ENCODE measurements at regions not wholly inside any gene's neighbourhood (a gene's known extent, or its start where the extent isn't known, plus 50 kb on each side); places are given as distances from the start of the nearest gene placed in this dataset.
A peak's percentile ranks its signal among the peaks of the same experiment; 100 is the strongest.

DNA sequence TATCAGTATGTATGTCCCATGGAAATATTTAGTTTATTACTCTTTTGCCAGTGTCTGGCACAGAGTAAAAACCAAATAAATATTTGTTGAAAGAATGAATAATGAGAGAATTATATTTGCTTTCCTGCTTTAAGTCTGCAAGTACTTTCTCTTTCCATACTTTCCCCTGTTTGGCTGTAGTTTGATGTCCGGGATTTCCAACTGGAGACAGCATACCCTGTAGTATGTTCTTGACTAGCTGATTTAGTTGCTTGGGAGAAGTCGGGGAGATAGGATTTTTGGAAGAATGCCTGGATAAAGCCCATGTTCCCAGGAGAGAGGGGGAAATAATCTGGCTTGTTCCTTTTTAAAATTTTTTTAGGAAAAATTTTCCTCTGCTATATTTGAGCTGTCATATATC is 516.1 kb downstream of the CCSER2 start:
- POLR2A ChIA-PET: no interaction called here
- no peak overlapping the region for H3K4me3 ChIP-seq (ENCODE audit: low read depth, low read length)
- DNase-seq: no peak
- no peaks in the 10 kb centered on the region for H3K27me3 ChIP-seq (replicated peaks; ENCODE audit: control insufficient read depth, insufficient read depth, low read length)
- no peaks in the 10 kb centered on the region for H3K9me3 ChIP-seq
- no peaks in the 10 kb centered on the region for H3K4me1 ChIP-seq
- H3K36me3 ChIP-seq (ENCODE audit: control insufficient read depth, insufficient read depth, low read length): no peaks in the 10 kb centered on the region
- intact Hi-C loops (cut with micrococcal nuclease; ENCODE audit: unreplicated experiment): no loop called here
- BruUV-seq (replicated peaks): no TSS peak
- no peak overlapping the region for H3K4me3 Mint-ChIP-seq (ENCODE audit: unreplicated experiment)
- CTCF ChIA-PET: no interaction called here
- H3K9me3 Mint-ChIP-seq (ENCODE audit: unreplicated experiment): no peaks in the 10 kb centered on the region
- no peaks in the 10 kb centered on the region for H3K36me3 Mint-ChIP-seq (ENCODE audit: insufficient read depth, unreplicated experiment)
- peaks cover 3% of the 10 kb centered on the region for H3K27me3 Mint-ChIP-seq (ENCODE audit: insufficient read depth, unreplicated experiment)
- TF ChIP-seq, protein P1, sequence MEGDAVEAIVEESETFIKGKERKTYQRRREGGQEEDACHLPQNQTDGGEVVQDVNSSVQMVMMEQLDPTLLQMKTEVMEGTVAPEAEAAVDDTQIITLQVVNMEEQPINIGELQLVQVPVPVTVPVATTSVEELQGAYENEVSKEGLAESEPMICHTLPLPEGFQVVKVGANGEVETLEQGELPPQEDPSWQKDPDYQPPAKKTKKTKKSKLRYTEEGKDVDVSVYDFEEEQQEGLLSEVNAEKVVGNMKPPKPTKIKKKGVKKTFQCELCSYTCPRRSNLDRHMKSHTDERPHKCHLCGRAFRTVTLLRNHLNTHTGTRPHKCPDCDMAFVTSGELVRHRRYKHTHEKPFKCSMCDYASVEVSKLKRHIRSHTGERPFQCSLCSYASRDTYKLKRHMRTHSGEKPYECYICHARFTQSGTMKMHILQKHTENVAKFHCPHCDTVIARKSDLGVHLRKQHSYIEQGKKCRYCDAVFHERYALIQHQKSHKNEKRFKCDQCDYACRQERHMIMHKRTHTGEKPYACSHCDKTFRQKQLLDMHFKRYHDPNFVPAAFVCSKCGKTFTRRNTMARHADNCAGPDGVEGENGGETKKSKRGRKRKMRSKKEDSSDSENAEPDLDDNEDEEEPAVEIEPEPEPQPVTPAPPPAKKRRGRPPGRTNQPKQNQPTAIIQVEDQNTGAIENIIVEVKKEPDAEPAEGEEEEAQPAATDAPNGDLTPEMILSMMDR (IDR thresholded peaks at IDR 0.05; ENCODE audit: insufficient read depth in 1 of 2, low read depth in 1 of 2, low read length in 1 of 2, severe bottlenecking in 1 of 2, unreplicated experiment in 1 of 2): no peak
- no peak overlapping the region for H3K27ac Mint-ChIP-seq (ENCODE audit: unreplicated experiment)
- no peaks in the 10 kb centered on the region for H3K4me1 Mint-ChIP-seq (ENCODE audit: low read depth, unreplicated experiment)

DNA sequence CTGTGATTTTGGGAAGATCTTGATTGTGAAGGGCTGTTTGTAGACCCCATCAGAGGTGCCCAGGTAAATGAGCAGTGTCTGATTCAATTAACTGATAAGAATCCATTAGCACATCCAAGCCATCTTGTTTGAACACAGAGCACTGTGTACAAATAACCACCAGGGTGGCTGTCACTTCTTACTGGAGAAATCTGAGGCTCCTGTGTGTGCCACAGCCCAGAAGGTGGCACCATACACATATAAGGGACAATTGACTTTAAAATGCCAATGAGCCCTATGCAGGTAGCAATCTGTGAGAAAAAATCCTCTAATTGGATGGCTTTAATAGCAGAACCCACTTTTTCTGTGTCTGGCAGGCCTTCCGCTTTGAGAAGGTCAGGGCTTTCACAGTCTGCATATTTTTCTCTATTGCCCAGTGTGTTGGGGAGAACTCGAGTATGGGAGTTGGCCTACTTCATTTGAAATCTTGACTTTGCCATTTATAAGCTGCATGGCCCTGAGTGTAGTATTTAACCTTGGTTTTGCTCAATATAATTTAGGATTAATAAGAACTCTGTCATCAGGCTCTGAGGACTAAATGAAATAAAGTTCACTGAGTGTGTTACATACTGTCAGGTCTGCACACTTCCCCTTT is 517.4 kb downstream of the CCSER2 start:
- Histone ChIP-seq H3K27me3 (replicated peaks; ENCODE audit: control insufficient read depth, insufficient read depth, low read length) (no peaks in the 10 kb centered on the region), H3K4me1 (no peaks in the 10 kb centered on the region), H3K36me3 (ENCODE audit: control insufficient read depth, insufficient read depth, low read length) (no peaks in the 10 kb centered on the region), H3K4me3 (ENCODE audit: low read depth, low read length) (no peak overlapping the region), H3K9me3 (no peaks in the 10 kb centered on the region)
- BruUV-seq (replicated peaks): no TSS peak
- no peaks in the 10 kb centered on the region for H3K9me3 Mint-ChIP-seq (ENCODE audit: unreplicated experiment)
- intact Hi-C loops (cut with micrococcal nuclease; ENCODE audit: unreplicated experiment): loop anchor here (2.0 kb wide), 1 partner anchor 121 kb away; no protein-coding TSS in a partner anchor
- H3K27me3 Mint-ChIP-seq (ENCODE audit: insufficient read depth, unreplicated experiment): peaks cover 2% of the 10 kb centered on the region
- H3K4me1 Mint-ChIP-seq (ENCODE audit: low read depth, unreplicated experiment): no peaks in the 10 kb centered on the region
- H3K4me3 Mint-ChIP-seq (ENCODE audit: unreplicated experiment): no peak overlapping the region
- no peak overlapping the region for H3K27ac Mint-ChIP-seq (ENCODE audit: unreplicated experiment)
- TF ChIP-seq, protein P1 (IDR thresholded peaks at IDR 0.05; ENCODE audit: insufficient read depth in 1 of 2, low read depth in 1 of 2, low read length in 1 of 2, severe bottlenecking in 1 of 2, unreplicated experiment in 1 of 2): peak; percentile 32 to 69
- H3K36me3 Mint-ChIP-seq (ENCODE audit: insufficient read depth, unreplicated experiment): no peaks in the 10 kb centered on the region
- POLR2A ChIA-PET: no interaction called here
- DNase-seq: peak; percentile 44 to 51
- CTCF ChIA-PET: no interaction called here

DNA sequence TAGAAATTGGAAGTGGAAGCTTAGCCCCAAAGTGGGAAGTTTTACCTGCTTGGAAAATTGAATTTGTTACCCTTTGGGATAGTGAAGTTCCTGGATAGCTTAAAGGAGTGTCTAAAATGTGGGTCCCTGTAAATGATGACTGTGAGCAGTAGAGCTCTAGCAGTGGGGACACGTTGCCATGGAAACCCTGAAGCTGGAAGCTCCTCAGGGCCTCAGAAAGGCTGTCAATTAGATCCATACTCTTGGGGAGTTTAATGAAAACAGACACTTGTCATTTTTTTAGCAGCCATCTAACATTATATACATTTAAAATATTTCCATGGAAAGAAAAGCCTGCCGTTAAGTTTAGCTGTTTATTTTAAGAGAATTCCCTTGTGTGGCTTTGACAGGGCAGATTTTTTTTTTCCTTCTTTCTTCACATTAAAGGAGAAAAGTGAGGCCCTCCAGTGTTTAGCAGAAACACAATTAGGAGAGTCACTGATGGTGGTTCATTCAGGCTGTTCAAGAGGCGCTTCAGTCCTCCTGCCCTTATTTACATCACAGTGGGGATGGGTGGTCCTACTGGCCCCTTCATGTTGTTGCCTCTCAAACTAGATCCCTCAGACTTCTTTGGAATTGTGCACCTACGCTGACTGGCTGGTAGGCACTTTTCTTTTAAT is 518.4 kb downstream of the CCSER2 start:
- ChIA-PET POLR2A (no interaction called here), CTCF (interaction anchor here (0.6 kb wide), 1 partner anchor 1056 kb away, joined by 3 read pairs; no protein-coding TSS in a partner anchor)
- H3K4me3 Mint-ChIP-seq (ENCODE audit: unreplicated experiment): no peak overlapping the region
- no peak overlapping the region for H3K4me3 ChIP-seq (ENCODE audit: low read depth, low read length)
- no peaks in the 10 kb centered on the region for H3K27me3 ChIP-seq (replicated peaks; ENCODE audit: control insufficient read depth, insufficient read depth, low read length)
- no peaks in the 10 kb centered on the region for H3K4me1 ChIP-seq
- H3K9me3 Mint-ChIP-seq (ENCODE audit: unreplicated experiment): no peaks in the 10 kb centered on the region
- intact Hi-C loops (cut with micrococcal nuclease; ENCODE audit: unreplicated experiment): loop anchor here (2.0 kb wide), 1 partner anchor 120 kb away; no protein-coding TSS in a partner anchor
- no peak for DNase-seq
- no peaks in the 10 kb centered on the region for H3K27me3 Mint-ChIP-seq (ENCODE audit: insufficient read depth, unreplicated experiment)
- no peaks in the 10 kb centered on the region for H3K9me3 ChIP-seq
- H3K27ac Mint-ChIP-seq (ENCODE audit: unreplicated experiment): no peak overlapping the region
- no peaks in the 10 kb centered on the region for H3K36me3 Mint-ChIP-seq (ENCODE audit: insufficient read depth, unreplicated experiment)
- TF ChIP-seq, protein P1 (IDR thresholded peaks at IDR 0.05; ENCODE audit: insufficient read depth in 1 of 2, low read depth in 1 of 2, low read length in 1 of 2, severe bottlenecking in 1 of 2, unreplicated experiment in 1 of 2): no peak
- no peaks in the 10 kb centered on the region for H3K36me3 ChIP-seq (ENCODE audit: control insufficient read depth, insufficient read depth, low read length)
- H3K4me1 Mint-ChIP-seq (ENCODE audit: low read depth, unreplicated experiment): no peaks in the 10 kb centered on the region
- no TSS peak for BruUV-seq (replicated peaks)

Measured in Caco-2 (cell line).